NCI-H1417 treated with DMSO at 0.1 percent for 48 hours (cell line): ENCODE measurements at regions not wholly inside any gene's neighbourhood (a gene's known extent, or its start where the extent isn't known, plus 50 kb on each side); places are given as distances from the start of the nearest gene placed in this dataset.
"Not testable (repeated sequence)": the region's sequence is repeated elsewhere in the genome, so short reads cannot be mapped to it uniquely, and the experiment has no call there.

Experiments used
- DNase-seq: peaks from one replicate; lab custom pipeline; 2025; lab: John Stamatoyannopoulos, UW

DNA sequence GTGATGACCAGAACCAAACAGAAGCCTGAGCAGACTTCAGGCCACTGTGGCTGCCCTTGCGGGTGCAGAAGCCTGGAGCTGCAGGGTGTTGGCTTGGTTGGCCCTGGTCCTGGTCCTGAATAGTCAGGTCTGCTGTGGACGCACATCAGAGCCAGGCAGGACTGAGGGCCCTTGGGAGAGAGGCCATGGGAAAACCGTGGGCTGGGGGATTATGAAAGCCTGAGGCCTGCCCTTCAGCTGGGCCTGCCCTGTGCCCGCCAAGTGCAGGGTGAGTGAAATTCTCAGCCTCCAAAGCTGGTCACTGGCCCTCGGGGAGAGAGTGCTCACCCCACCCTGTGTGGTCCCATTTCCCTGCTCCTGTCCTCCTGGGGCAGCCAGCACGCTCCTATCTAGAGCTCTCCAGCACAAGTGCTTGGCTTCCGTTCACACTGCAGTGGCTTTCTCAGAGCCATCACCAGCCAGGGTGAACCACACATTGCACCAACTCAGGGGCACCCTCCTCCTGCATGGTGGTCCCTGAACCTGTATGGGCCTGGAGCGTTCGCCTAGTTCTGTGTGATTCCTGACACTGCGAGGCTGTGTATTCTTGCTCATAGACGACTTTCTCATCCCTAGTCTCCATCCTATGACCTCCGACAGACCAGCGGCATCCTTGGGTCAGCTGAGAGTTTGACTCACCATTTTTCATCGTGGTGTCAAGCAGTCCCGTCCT is 146.1 kb downstream of the TTLL2 start:
- no peak for DNase-seq

DNA sequence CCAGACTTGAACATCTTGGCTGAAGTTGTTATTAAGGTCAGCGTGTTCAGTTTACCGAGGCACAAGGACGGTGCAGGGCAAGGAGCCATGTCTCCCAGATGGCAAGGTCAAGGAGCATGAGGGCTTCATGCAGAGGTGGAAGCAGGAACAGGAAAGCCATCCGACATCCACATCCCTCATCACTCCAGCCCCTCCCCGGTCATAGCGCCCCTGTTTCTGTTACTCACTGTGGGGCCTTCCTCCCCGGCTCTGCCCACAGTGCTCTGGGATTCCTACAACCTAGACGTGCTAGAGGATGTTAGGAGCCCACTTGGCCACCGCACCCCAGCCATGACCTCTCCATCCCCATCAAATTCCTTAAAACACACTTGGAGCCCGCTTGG is 146.7 kb downstream of the TTLL2 start:
- DNase-seq, result no peak

DNA sequence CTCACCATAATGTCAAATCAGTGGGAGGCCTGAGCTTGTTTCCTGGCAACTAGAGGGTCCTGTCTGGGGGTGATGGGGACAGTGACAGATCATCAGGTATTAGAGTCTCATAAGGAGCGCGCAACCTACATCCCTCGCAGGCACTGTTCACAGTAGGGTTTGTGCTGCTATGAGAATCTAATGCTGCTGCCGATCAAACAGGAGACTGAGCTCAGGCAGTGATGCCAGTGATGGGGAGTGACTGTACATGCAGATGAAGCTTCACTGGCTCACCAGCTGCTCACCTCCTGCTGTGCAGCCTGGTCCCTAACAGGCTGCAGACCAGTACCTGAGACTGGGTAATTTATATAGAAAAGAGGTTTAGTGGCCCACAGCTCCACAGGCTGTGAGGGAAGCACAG is 147.3 kb downstream of the TTLL2 start:
- no peak for DNase-seq

DNA sequence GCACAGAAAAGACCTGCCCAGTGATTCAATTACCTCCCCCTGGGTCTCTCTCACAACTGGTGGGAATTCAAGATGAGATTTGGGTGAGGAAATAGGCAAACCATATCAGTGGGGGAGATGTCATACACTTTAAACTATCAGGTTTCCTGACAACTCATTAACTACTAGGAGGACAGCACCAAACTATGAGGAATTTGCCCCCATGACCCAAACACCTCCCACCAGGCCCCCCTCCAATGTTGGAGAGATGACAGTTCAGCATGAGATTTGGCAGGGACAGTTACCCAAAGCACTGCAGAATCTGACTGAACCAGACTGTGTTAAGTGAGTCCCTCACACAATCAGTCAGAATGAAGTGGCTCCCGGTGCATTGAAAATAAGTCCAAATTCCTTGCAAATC is 148.0 kb downstream of the TTLL2 start:
- no peak for DNase-seq

DNA sequence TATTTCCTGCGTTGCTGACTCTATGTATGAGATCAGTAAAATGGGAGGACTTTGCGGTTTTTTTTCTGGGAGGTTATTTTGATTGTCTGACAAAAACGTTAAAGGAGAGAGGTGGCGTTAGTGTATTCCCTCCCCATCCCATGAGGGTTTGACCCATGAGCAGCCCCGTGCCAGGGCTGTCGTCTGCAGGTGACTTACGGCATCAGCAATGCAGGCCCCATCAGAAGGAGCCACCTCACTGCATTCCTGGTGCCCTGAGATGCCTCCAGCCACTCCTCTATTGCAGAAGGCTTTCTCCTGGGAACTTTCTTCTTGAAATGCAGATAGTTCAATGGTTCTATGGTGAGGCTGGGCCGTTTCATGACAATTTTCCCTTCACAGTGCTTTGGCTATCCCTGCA is 149.3 kb downstream of the TTLL2 start:
- no peak for DNase-seq

DNA sequence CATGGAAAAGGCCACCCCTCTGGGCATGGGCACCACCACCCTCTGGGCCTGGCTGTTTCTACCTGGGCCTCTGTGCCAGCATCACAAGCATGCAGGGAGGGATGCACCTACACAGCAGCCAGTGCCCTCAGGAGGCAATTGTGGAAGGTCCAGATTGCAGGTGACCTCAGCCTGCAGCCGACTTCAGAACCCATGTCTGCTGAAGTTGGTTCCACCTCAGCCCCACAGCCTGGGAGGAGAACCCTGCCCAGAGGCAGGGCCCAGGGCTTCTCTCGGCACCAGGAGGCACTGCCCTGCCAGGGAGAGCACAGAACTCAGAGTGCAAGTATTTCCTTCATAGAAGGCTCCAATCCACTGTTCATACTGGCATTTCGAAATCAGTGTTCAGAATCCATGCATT is 149.8 kb downstream of the TTLL2 start:
- DNase-seq, result no peak

DNA sequence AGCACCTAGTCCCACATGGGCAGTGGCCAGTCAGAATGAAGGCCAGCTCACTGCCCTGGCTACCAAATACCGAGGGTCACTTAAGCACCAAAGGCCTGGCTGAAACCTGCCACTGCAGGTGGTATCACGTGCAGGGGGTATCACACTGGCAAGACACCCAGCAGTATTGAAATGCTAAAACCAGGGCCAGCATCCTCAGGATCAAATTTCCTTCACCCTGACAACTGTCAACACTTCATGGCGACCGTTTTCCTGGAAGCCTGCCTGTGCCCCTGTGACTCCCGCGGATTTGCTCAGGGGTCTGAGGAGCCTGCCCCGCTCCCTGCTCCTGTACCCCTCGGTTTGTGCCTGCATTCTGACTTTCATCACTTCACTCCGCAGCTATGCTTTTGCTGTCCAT is 151.1 kb downstream of the TTLL2 start:
- no peak for DNase-seq

DNA sequence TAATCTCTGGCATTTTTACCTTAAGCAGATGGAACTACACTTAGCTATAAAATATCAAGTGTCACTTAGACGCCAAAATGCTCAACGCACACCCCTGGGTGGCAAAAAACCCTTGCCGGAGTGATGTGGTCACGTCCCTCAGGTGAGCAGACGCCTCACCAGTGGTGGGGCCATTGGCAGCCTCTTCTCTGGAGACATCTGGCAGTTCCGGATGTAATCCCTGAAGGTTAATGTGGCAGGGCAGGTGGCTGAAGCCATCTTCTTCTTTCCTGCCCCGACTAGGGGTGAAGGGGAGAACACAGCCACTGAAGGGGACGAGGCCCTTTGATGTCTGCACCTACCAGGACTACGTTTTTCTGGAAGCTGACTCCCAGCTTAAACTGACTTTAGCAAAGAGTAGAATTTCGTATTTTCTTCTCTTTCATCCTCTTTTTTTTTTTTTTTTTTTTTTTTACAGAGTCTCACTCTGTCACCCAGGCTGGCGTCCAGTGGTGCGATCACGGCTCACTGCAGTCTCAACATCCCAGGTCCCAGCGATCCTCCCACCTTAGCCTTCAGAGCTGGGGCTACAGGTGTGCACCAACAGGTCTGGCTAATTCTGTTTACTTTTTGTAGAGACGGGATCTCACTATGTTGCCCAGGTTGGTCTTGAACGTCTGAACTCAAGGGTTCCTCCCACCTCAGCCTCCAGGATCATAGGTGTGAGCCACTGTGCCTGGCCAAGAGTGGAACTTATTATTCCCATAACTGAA is 152.1 kb downstream of the TTLL2 start:
- no peak for DNase-seq

DNA sequence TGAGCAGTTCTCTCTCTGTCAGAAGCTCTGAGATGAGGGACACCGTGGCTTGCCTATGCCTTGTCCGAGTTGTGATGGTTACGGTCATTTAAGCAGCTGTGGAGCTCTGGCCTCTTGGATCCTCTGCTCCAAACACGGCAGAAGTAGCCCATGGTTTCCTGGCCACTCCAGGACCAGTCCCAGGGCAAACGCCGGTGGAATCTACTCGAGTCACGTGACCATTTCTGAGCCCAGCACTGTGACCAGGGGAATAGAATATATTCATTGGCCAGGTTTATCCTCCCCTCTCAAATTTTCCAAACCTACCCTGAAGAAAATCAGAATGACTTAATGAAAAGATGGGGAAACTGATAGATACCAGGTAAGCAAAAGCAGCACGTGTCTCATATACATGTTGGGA is 152.8 kb downstream of the TTLL2 start:
- no peak for DNase-seq

DNA sequence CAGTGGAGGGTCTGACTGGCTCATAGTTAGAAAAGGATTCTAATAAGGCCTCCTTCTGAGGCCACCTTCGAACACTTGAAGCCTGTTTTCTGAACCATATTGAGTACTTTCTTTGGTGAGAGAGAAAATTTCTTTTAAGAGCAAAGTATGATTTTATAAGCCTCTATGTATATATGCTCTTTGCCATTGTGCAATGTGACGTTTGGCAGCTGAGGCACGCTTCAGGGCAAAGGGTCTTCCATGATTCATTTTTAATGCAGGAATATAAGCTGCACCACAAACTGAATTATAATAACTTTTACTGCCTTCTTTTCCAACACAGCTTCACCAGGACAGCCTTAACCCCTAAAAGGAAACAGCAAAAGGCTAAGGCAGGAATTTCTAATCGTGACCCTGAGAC is 154.4 kb downstream of the TTLL2 start:
- no peak for DNase-seq

DNA sequence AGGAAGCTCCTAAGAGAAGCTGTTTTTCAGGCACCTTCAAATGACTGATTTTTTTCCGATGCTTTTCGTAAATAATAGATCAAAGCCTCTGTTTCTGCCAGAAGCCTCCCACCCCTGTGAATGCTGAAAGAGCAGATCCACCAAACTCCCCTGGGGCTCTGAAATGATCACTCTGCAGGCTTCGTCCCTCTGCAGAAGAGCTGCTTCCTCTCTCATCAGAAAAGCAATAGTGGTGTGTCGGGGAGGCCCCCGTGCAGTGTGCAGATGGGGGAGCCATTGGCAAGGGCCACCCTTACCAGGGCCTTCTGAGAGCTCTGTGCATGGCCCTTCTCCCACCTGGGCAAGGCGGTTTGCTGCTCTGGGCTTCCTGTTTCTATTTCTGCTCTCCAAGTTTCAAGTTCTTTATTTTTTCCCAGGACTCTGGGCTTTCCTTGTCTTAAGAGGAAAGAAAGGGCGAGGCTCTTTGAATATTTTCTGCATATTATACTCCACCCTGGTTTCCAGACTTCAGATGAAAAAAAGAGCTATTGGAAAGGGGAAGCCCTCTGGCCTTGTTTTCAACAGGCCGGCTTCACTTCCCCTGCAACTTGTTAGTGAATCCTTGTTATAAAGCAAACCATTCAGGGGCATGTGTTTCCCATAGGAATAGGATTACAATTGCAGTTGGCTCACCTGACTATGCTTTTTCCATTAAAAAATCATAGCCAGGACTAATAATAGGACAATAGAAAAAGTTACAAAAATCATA is 155.2 kb downstream of the TTLL2 start:
- no peak for DNase-seq

DNA sequence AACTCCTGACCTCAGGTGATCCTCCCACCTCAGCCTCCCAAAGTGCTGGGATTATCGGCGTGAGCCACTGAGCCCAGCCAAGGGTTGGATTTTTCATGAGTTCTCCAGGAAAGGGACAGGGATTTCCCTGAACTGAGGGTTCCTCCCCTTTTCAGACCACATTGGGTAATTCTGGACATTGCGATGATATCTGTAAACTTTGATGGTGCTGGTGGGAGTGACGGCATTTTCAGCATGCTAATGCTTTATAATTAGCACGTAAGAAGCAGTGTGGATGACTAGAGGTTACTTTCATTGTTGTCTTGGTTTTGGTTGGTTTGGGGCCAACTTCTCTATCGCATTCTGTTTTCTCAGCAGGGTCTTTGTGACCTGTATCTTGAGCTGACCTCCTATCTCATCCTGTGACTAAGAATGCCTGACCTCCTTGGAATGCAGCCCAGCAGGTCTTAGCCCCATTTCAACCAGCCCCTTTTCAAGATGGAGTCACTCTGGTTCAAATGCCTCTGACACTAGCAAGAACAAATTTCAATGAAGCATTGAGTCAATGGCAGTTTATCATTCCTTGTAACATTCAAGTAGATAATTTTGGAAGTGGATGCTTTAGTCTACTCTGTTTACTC is 156.5 kb downstream of the TTLL2 start:
- no peak for DNase-seq

DNA sequence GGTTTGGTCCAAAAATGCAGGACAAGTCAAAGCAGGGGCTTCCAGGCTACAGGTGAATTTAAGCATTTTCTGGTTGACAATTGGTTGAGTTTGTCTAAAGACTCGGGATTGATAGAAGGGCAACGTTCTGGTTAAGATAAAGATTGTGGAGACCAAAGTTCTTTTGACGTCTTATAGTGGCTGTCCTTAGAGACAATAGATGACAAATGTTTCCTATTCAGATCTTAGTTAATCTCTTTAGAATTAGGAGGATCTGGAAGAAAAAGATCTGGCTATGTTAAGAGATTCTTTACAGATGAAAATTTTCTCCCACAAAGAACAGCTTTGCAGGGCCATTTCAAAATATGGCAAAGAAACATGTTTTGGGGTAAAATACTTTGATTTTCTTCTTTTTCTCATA is 157.9 kb downstream of the TTLL2 start:
- DNase-seq, result not testable (repeated sequence)

DNA sequence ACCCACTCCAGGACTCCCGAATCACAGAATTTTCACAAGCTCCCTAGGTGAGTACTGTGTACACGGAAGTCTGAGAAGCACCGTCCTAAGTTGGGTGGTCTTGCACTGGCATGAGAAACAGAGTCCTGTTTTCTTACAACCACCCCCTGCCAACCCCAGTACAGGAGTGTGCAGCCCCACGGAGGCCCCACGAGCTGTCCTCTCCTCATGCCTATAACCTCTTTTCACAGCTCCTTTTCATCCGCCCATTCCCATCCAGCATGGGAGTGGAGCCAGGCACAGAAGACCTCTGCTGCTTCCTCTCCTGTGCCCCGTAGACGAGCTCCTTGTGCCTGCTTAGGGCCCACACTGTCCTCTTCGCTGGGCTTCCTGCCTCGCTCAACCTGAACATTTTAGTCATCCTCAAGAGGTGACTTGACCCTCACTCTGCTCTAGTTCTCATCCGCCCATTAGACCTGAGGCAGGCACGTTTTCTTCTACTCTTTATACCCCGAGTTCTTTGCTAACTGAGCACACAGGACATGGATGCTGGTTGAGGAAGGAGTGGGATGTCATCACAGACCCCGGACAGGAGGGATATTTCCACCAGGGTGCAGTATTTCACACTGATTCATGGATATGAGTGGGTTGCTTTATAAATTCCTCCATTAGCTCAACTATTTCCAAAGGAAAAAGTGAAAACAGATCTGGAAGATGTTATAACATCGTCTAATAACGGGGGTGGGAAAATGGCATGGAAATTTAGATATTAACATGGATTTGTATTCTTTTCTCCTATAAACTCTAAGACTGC is 160.5 kb downstream of the TTLL2 start:
- no peak for DNase-seq

DNA sequence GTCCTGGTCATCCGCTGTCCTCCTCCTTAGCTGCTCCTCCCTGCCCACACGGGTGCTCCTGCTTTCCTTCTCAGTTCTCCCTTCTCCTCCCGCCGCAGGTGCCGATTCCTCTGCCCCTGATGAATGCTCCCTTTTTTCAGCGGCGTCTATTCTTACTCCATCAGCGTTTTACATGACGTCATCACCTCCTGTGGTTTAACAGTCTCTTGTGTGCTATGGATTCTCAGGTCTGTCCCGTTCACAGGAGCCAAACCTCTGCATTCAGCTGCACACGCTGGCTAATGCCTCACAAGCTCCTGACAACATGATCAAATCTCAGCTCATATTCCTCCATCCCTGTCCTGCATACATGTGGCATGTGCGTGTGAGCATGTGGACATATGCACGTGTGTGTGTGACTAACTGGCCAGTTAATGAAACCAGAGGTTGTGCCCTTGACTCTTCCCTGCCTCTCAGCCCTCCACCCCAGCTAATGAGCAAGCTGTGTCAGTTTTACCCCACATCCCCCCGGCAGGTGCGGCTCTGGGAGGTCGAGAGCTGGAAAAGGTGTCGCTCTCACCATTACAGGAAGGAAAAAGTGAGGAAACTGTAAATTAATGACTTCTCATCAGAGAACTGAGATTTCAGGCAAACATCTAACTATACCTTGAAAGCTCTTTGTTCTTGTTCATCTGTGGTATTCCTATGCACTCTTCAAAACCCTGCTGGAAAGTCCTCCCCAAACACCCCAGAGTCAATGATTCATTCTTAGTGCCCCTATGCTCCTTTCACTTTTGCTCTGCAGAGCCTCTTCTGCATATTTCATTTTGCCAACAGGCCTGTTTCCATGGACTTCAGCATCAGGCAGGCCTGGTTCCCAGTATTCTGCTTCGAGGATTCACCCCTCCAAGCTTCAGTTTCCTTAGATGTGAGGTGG is 163.1 kb downstream of the TTLL2 start:
- no peak for DNase-seq

DNA sequence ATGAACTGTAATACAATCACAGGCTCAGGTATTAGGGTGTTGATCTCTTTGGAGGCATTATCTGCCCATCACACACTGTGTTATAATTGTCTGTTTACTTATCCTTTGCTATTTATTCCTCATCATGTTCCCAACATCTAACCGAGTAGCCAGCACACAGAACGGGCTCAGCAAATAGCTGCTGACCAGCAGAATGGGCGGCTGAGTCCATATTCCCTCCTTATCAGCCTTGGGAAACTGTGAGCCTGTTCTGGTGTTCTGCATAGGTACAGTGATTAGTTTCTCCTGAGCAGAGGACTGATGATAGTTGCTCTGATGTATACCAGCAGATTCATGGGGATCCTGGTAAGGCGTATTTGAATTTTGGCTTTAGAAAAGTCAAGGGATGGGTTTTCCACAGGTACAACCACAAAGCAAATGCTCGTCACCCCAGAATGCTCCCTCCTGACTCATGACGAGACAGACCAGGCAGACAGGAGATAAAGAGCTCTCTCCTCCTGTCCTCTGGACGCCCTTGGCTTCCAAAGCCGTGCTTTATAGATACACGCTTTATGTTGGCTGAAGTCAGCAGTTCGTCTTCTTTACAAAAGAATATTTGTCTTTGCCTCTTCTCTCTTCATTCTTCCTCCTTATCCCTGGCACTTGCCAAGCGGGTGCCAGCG is 166.7 kb downstream of the TTLL2 start:
- no peak for DNase-seq

DNA sequence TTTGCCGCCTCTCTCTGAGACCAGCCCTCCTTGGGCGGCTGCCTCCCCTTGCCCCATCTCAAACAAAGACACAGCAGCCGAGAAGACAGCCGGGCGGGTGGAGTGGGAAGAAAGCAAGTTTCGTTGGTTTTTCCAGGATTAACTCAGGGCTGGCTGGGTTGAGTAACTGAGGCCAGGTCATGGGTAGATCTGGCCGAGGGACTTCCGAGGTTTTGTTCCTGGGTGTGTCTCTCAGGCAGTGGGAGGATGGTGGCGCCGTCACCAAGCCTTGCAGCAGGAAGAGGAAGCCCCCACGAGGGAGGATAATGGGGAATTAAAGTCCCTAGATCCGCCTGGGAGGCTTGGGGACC is 167.2 kb downstream of the TTLL2 start:
- no peak for DNase-seq

DNA sequence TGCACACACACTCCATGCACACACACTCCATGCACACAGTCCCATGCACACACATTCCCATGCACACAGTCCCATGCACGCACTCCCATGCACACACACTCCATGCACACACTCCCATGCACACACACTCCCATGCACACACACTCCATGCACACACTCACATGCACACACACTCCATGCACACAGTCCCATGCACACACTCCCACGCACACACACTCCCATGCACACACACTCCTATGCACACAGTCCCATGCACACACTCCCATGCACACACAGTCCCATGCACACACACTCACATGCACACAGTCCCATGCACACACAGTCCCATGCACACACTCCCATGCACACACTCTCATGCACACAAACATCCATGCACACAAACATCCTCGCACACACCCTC is 168.4 kb downstream of the TTLL2 start:
- DNase-seq, result no peak

DNA sequence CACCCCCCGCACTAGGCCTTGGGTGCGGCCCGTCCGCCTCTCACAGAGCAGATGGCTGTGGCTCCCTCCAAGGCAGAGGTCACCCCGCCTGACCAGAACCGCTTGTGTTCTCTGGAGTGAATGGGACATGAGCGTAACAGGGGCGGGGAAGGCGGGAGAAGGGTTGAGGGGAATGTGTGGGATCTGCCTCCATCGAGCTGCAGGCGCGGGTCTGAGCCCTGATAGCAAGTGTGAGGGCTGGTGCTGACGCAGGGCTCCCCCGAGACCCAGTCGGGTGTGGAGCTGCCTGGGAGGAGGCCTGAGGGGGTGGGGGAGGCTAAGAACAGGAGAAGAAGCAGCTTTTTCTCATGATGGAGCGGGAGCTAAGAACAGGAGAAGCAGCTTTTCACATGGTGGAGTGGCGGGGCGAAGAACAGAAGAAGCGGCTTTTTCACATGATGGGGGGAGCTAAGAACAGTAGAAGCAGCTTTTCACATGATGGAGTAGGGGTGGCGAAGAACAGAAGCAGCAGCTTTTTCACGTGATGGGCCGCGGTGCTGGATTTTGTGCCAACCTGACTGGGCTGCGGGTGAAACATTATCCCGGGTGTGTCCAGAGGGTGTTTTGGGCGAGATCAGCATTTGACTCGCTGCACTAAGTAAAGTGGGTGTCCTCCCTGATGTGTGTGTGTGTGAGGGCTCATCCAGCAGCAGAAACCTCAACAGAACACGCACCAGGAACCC is 169.3 kb downstream of the TTLL2 start:
- DNase-seq, result no peak
